ENCODE measurements at regions not wholly inside any gene's neighbourhood (a gene's known extent, or its start where the extent isn't known, plus 50 kb on each side); places are given as distances from the start of the nearest gene placed in this dataset.

DNA sequence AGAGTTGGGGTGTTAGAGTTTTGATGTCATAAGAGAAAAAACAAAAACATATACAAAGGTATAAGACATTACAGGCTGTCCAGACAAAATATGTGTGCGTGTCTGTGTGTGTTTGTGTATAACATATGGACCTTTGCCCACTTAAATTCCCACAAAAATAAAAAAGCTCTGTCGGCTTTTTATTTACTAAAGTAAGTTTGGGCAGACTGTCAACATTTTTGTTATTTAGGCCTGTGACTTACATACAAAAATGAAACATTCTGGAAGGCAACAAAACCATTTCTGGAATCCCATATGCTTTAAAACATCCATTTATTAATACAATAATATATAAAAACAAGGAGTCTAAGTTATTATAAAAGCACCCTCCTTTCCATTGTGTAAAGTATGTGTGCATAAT, 960.1 kb upstream of the FAT3 start:
- DNase-seq (ENCODE audit: low read depth in 1 of 2, low spot score in 1 of 2) = no peak
- Histone ChIP-seq H3K27ac (replicated peaks) (no peak overlapping the region), H3K4me3 (replicated peaks; ENCODE audit: insufficient read depth, low read length) (no peak overlapping the region), H3K27me3 (ENCODE audit: insufficient read depth, poor library complexity, severe bottlenecking) (no peaks in the 10 kb centered on the region)
- TF ChIP-seq CTCF (IDR thresholded peaks at IDR 0.05; ENCODE audit: insufficient read depth, low read length) = no peak
- TF ChIP-seq GABPA (IDR thresholded peaks at IDR 0.05; ENCODE audit: low read depth) = no peak
- TF ChIP-seq, protein P1, sequence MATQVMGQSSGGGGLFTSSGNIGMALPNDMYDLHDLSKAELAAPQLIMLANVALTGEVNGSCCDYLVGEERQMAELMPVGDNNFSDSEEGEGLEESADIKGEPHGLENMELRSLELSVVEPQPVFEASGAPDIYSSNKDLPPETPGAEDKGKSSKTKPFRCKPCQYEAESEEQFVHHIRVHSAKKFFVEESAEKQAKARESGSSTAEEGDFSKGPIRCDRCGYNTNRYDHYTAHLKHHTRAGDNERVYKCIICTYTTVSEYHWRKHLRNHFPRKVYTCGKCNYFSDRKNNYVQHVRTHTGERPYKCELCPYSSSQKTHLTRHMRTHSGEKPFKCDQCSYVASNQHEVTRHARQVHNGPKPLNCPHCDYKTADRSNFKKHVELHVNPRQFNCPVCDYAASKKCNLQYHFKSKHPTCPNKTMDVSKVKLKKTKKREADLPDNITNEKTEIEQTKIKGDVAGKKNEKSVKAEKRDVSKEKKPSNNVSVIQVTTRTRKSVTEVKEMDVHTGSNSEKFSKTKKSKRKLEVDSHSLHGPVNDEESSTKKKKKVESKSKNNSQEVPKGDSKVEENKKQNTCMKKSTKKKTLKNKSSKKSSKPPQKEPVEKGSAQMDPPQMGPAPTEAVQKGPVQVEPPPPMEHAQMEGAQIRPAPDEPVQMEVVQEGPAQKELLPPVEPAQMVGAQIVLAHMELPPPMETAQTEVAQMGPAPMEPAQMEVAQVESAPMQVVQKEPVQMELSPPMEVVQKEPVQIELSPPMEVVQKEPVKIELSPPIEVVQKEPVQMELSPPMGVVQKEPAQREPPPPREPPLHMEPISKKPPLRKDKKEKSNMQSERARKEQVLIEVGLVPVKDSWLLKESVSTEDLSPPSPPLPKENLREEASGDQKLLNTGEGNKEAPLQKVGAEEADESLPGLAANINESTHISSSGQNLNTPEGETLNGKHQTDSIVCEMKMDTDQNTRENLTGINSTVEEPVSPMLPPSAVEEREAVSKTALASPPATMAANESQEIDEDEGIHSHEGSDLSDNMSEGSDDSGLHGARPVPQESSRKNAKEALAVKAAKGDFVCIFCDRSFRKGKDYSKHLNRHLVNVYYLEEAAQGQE (IDR thresholded peaks at IDR 0.05; ENCODE audit: insufficient replicate concordance, low read depth) = no peak
- TF ChIP-seq SPI1 (IDR thresholded peaks at IDR 0.05; ENCODE audit: borderline replicate concordance, low read depth) = no peak
- TF ChIP-seq POLR2AphosphoS5 (IDR thresholded peaks at IDR 0.05; ENCODE audit: low read depth) = no peak

DNA sequence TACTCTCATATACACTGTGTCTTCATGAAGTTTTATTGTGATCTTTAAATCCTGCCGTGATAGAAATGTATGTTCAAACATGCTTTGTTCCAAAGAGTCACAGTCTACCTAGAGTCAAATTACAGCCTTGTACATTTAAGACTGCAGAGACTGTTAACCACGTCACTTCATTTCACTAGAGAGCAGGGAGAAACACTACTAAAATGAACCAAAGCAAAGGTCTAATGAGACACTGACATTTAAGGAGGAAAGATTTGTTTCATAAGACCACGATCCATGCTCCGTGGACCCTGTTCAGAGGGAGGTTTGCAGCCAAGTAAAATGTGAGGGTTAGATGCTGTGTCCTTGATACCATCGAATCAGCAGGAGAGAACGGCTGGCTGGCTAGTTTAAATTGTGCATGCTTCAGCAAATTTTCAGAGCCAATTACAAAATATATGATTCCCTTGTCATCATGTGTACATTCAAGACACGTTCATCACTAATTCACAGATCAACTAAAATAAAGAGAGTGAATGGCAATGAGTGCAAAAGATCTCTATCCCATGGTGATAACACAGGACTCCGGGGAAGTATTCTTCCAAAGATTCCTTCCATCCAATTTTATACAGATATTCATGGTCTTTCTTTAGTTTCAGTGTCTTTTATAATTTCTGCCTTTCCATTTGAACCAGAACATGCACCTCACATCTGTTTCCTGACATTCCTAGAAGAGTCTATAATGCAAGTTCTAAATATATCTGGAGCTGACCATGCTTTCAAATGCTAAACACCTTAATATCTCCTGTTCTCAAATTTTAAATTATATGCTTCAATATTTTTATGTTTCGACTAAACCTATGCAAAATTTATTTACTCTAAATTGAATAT, 960.9 kb upstream of the FAT3 start:
- TF ChIP-seq GABPA (IDR thresholded peaks at IDR 0.05; ENCODE audit: low read depth) (no peak), SPI1 (IDR thresholded peaks at IDR 0.05; ENCODE audit: borderline replicate concordance, low read depth) (no peak), CTCF (IDR thresholded peaks at IDR 0.05; ENCODE audit: insufficient read depth, low read length) (no peak), POLR2AphosphoS5 (IDR thresholded peaks at IDR 0.05; ENCODE audit: low read depth) (no peak)
- TF ChIP-seq, protein P1 (IDR thresholded peaks at IDR 0.05; ENCODE audit: insufficient replicate concordance, low read depth) = no peak
- H3K27ac ChIP-seq (replicated peaks) = no peak overlapping the region
- DNase-seq (ENCODE audit: low read depth in 1 of 2, low spot score in 1 of 2) = no peak
- no peaks in the 10 kb centered on the region for H3K27me3 ChIP-seq (ENCODE audit: insufficient read depth, poor library complexity, severe bottlenecking)
- H3K4me3 ChIP-seq (replicated peaks; ENCODE audit: insufficient read depth, low read length) = no peak overlapping the region

DNA sequence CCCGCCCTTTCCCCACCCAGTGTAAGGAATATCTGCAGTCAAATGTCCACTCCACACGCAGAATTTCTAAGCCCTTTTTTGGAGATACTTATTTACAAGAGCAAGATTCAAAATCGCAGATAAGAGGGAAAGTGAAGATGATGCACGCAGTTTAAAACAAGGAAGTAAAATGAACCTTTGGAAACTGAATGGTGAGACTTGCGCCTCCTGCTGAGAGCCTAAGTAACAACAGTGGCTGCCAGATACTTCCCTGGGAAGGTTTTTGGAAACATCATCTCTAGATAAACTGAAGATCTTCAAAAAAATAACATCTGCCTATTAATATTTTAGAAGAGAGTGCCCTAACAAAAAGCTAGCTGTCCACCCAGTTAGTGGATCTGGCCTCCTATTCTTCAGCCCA, 963.1 kb upstream of the FAT3 start:
- Histone ChIP-seq H3K4me3 (replicated peaks; ENCODE audit: insufficient read depth, low read length) (no peak overlapping the region), H3K27me3 (ENCODE audit: insufficient read depth, poor library complexity, severe bottlenecking) (no peaks in the 10 kb centered on the region), H3K27ac (replicated peaks) (no peak overlapping the region)
- no peak for DNase-seq (ENCODE audit: low read depth in 1 of 2, low spot score in 1 of 2)
- TF ChIP-seq POLR2AphosphoS5 (IDR thresholded peaks at IDR 0.05; ENCODE audit: low read depth) = no peak
- TF ChIP-seq GABPA (IDR thresholded peaks at IDR 0.05; ENCODE audit: low read depth) = no peak
- TF ChIP-seq, protein P1 (IDR thresholded peaks at IDR 0.05; ENCODE audit: insufficient replicate concordance, low read depth) = no peak
- no peak for TF ChIP-seq SPI1 (IDR thresholded peaks at IDR 0.05; ENCODE audit: borderline replicate concordance, low read depth)
- no peak for TF ChIP-seq CTCF (IDR thresholded peaks at IDR 0.05; ENCODE audit: insufficient read depth, low read length)
